GM23338 (cell line): ENCODE measurements at regions not wholly inside any gene's neighbourhood (a gene's known extent, or its start where the extent isn't known, plus 50 kb on each side); places are given as distances from the start of the nearest gene placed in this dataset.

Source experiments
- CREB1 ChIP-seq: fragments of 250-450 bp; sonication (Bioruptor Pico); IDR thresholded peaks from 2 replicates; pipeline ENCODE4 v1.5.0; 2020; ENCODE audit warnings: low read depth, mild to moderate bottlenecking, moderate library complexity
- EZH2 ChIP-seq: fragments of 200-600 bp; sonication (generic); IDR thresholded peaks from one replicate; pipeline ENCODE4 v1.8.0; 2017; ENCODE audit warnings: antibody characterized with exemption, mild to moderate bottlenecking, low read depth; ENCODE audit not compliant: unreplicated experiment
- EZH2phosphoT487 ChIP-seq: fragments of 200-600 bp; sonication (generic); IDR thresholded peaks from one replicate; pipeline ENCODE4 v1.8.1; 2018; ENCODE audit warnings: antibody characterized with exemption; ENCODE audit not compliant: unreplicated experiment
- JUNB ChIP-seq: IDR thresholded peaks from one replicate; pipeline ENCODE4 v1.6.1; 2016; ENCODE audit warnings: antibody characterized with exemption; ENCODE audit not compliant: unreplicated experiment
- NANOG ChIP-seq: IDR thresholded peaks from 2 replicates; pipeline ENCODE4 v1.6.1; 2016; ENCODE audit warnings: antibody characterized with exemption, borderline replicate concordance
- POLR2AphosphoS5 ChIP-seq: IDR thresholded peaks from 2 replicates; pipeline ENCODE4 v1.6.1; 2016; ENCODE audit warnings: antibody characterized with exemption, low read depth
- REST ChIP-seq: IDR thresholded peaks from one replicate; pipeline ENCODE4 v1.6.1; 2018; ENCODE audit warnings: antibody characterized with exemption; ENCODE audit not compliant: unreplicated experiment
- STAT1 ChIP-seq: IDR thresholded peaks from one replicate; pipeline ENCODE4 v1.6.1; 2016; ENCODE audit warnings: antibody characterized with exemption; ENCODE audit not compliant: unreplicated experiment
- ZNF114 ChIP-seq: fragments of 250-450 bp; sonication (Bioruptor Pico); IDR thresholded peaks from 2 replicates; pipeline ENCODE4 v1.5.0; 2020; ENCODE audit warnings: mild to moderate bottlenecking, moderate library complexity
- ZNF331 ChIP-seq: fragments of 250-450 bp; sonication (Bioruptor Pico); IDR thresholded peaks from 2 replicates; pipeline ENCODE4 v1.5.0; 2020; ENCODE audit warnings: low read depth, mild to moderate bottlenecking, moderate library complexity
- ZNF462 ChIP-seq: fragments of 250-450 bp; sonication (Bioruptor Pico); IDR thresholded peaks from 2 replicates; pipeline ENCODE4 v1.5.0; 2020; ENCODE audit warnings: mild to moderate bottlenecking, moderate library complexity
- TF ChIP-seq, protein P1 (sequence below), 2 experiments: fragments of 200-600 bp in 1 of 2; sonication (generic) in 1 of 2; conservative IDR thresholded peaks; 2 replicates each; pipeline versions ENCODE4 v1.5.1 to v1.6.1; 2016 to 2017; ENCODE audit warnings: antibody characterized with exemption in 2 of 2, low read depth in 2 of 2, mild to moderate bottlenecking in 2 of 2, moderate library complexity in 1 of 2
- TF ChIP-seq, protein P2 (sequence below): IDR thresholded peaks from 2 replicates; pipeline ENCODE4 v1.6.1; 2016; ENCODE audit warnings: antibody characterized with exemption

- no peak for TF ChIP-seq EZH2
- TF ChIP-seq, protein P1, sequence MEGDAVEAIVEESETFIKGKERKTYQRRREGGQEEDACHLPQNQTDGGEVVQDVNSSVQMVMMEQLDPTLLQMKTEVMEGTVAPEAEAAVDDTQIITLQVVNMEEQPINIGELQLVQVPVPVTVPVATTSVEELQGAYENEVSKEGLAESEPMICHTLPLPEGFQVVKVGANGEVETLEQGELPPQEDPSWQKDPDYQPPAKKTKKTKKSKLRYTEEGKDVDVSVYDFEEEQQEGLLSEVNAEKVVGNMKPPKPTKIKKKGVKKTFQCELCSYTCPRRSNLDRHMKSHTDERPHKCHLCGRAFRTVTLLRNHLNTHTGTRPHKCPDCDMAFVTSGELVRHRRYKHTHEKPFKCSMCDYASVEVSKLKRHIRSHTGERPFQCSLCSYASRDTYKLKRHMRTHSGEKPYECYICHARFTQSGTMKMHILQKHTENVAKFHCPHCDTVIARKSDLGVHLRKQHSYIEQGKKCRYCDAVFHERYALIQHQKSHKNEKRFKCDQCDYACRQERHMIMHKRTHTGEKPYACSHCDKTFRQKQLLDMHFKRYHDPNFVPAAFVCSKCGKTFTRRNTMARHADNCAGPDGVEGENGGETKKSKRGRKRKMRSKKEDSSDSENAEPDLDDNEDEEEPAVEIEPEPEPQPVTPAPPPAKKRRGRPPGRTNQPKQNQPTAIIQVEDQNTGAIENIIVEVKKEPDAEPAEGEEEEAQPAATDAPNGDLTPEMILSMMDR (conservative IDR thresholded peaks at IDR 0.05; ENCODE audit: low read depth in 2 of 2), result peak; percentile 78 to 79
- no peak for TF ChIP-seq POLR2AphosphoS5
- TF ChIP-seq CREB1 (CRISPR knock-in tag), result no peak
- TF ChIP-seq ZNF331 (CRISPR knock-in tag), result no peak
- TF ChIP-seq REST, result no peak
- no peak for TF ChIP-seq JUNB
- TF ChIP-seq, protein P2, sequence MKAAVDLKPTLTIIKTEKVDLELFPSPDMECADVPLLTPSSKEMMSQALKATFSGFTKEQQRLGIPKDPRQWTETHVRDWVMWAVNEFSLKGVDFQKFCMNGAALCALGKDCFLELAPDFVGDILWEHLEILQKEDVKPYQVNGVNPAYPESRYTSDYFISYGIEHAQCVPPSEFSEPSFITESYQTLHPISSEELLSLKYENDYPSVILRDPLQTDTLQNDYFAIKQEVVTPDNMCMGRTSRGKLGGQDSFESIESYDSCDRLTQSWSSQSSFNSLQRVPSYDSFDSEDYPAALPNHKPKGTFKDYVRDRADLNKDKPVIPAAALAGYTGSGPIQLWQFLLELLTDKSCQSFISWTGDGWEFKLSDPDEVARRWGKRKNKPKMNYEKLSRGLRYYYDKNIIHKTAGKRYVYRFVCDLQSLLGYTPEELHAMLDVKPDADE, result no peak
- TF ChIP-seq EZH2phosphoT487, result no peak
- TF ChIP-seq ZNF462 (CRISPR knock-in tag), result no peak
- no peak for TF ChIP-seq STAT1
- no peak for TF ChIP-seq ZNF114 (CRISPR knock-in tag)
- no peak for TF ChIP-seq NANOG
Measured at GRCh38 chr14:25431211-25432076, 381.5 kb upstream of the STXBP6 start.
